IMR-90 (cell line): ENCODE measurements at regions not wholly inside any gene's neighbourhood (a gene's known extent, or its start where the extent isn't known, plus 50 kb on each side); places are given as distances from the start of the nearest gene placed in this dataset.

Experiments
- ATAC-seq: fragments of 200-7000 bp; cut with Tn5 transposase; 2 replicates; pipeline ENCODE4 v1.9.1; 2020; ENCODE audit warnings: low read depth, mild to moderate bottlenecking, moderate library complexity
- BruUV-seq: library from RNA; stranded (reverse); fragments of 400-500 nt; replicated peaks from 2 replicates; lab custom pipeline; 2021; lab: Mats Ljungman, UMichigan
- CTCF ChIA-PET: fragments of 300-600 bp; formaldehyde crosslinking; extraction: SDS; loops from one replicate; lab custom pipeline; 2021; ENCODE audit warnings: antibody characterized with exemption; lab: Yijun Ruan, JAX
- POLR2A ChIA-PET: fragments of 300-600 bp; sonication (Branson Sonifier 250); formaldehyde crosslinking; loops from one replicate; lab custom pipeline; 2022; ENCODE audit warnings: antibody characterized with exemption; ENCODE audit not compliant: unreplicated experiment; lab: Charles Lee
- DNase-seq: peaks from one replicate; pipeline ENCODE4 v3.0.0; 2013
- H2AFZ ChIP-seq: replicated peaks from 2 replicates; pipeline ENCODE3; 2013; ENCODE audit warnings: low read length, mild to moderate bottlenecking; ENCODE audit not compliant: poor library complexity
- H2AK5ac ChIP-seq: 2 replicates; pipeline ENCODE4 v1.6.1; 2013; ENCODE audit warnings: low read depth, low read length, inconsistent platforms
- H2AK9ac ChIP-seq: replicated peaks from 2 replicates; pipeline ENCODE3; 2013; ENCODE audit warnings: mild to moderate bottlenecking, low read depth, low read length, moderate library complexity; ENCODE audit not compliant: poor library complexity
- H2BK120ac ChIP-seq: 2 replicates; pipeline ENCODE4 v1.6.1; 2013; ENCODE audit warnings: low read depth, low read length, inconsistent platforms
- H2BK15ac ChIP-seq: 3 replicates; pipeline ENCODE4 v1.6.1; 2013; ENCODE audit warnings: low read depth, low read length, inconsistent platforms
- H2BK20ac ChIP-seq: 2 replicates; pipeline ENCODE4 v1.6.1; 2013; ENCODE audit warnings: low read depth, mild to moderate bottlenecking, inconsistent platforms, low read length, moderate library complexity
- H2BK5ac ChIP-seq: 2 replicates; pipeline ENCODE4 v1.6.1; 2013; ENCODE audit warnings: mild to moderate bottlenecking, low read depth, low read length, inconsistent platforms; ENCODE audit not compliant: poor library complexity, severe bottlenecking
- H3K14ac ChIP-seq: replicated peaks from 2 replicates; pipeline ENCODE4 v1.6.1; 2013; ENCODE audit warnings: low read depth, low read length, inconsistent platforms
- H3K18ac ChIP-seq: 2 replicates; pipeline ENCODE4 v1.6.1; 2013; ENCODE audit warnings: low read depth, low read length, control low read depth
- H3K23ac ChIP-seq: 2 replicates; pipeline ENCODE4 v1.6.1; 2013; ENCODE audit warnings: low read depth, low read length, inconsistent platforms
- H3K27ac ChIP-seq: 2 replicates; pipeline ENCODE4 v1.5.1; 2013; ENCODE audit warnings: mild to moderate bottlenecking, control low read depth, low read length; ENCODE audit not compliant: insufficient read depth
- H3K27me3 ChIP-seq: 2 replicates; pipeline ENCODE4 v1.6.1; 2013; ENCODE audit warnings: low read length; ENCODE audit not compliant: control insufficient read depth, insufficient read depth
- H3K36me3 ChIP-seq: 2 replicates; pipeline ENCODE4 v1.6.1; 2013; ENCODE audit warnings: low read length, mixed read lengths; ENCODE audit not compliant: control insufficient read depth, insufficient read depth
- H3K4ac ChIP-seq: 2 replicates; pipeline ENCODE4 v1.6.1; 2013; ENCODE audit warnings: low read depth, low read length, inconsistent platforms
- H3K4me1 ChIP-seq: 2 replicates; pipeline ENCODE4 v1.6.1; 2013; ENCODE audit warnings: low read length, mixed read lengths; ENCODE audit not compliant: control insufficient read depth, insufficient read depth
- H3K4me2 ChIP-seq: 2 replicates; pipeline ENCODE4 v1.6.1; 2013; ENCODE audit warnings: low read depth, mild to moderate bottlenecking, control low read depth, low read length, moderate library complexity
- H3K4me3 ChIP-seq: 2 replicates; pipeline ENCODE4 v1.5.1; 2013; ENCODE audit warnings: low read depth, mild to moderate bottlenecking, control low read depth, low read length, moderate library complexity; ENCODE audit not compliant: insufficient read depth
- H3K56ac ChIP-seq: 2 replicates; pipeline ENCODE4 v1.6.1; 2013; ENCODE audit warnings: low read length, inconsistent platforms; ENCODE audit not compliant: insufficient read depth; ENCODE audit errors: extremely low read depth
- H3K79me1 ChIP-seq, 2 experiments: 2 replicates each; pipeline ENCODE4 v1.6.1; 2013; ENCODE audit warnings: low read length in 2 of 2, inconsistent platforms in 1 of 2, low read depth in 1 of 2
- H3K9ac ChIP-seq: 2 replicates; pipeline ENCODE4 v1.6.1; 2013; ENCODE audit warnings: low read depth, low read length, control low read depth
- H3K9me1 ChIP-seq: 2 replicates; pipeline ENCODE4 v1.6.1; 2013; ENCODE audit warnings: low read length, inconsistent platforms; ENCODE audit not compliant: insufficient read depth
- H3K9me3 ChIP-seq: 2 replicates; pipeline ENCODE4 v1.6.1; 2013; ENCODE audit warnings: low read length; ENCODE audit not compliant: control insufficient read depth, insufficient read depth
- H4K20me1 ChIP-seq: 2 replicates; pipeline ENCODE4 v1.6.1; 2013; ENCODE audit warnings: low read length, inconsistent platforms; ENCODE audit not compliant: insufficient read depth
- H4K5ac ChIP-seq: 2 replicates; pipeline ENCODE4 v1.6.1; 2013; ENCODE audit warnings: mild to moderate bottlenecking, low read depth, low read length, control low read depth
- H4K8ac ChIP-seq, 2 experiments: 2 replicates each; pipeline ENCODE4 v1.6.1; 2013; ENCODE audit warnings: low read depth in 2 of 2, low read length in 2 of 2, control low read depth in 1 of 2, inconsistent platforms in 1 of 2
- H4K91ac ChIP-seq: 2 replicates; pipeline ENCODE4 v1.6.1; 2013; ENCODE audit warnings: low read depth, low read length, inconsistent platforms; ENCODE audit not compliant: insufficient read depth
- ELK1 ChIP-seq: fragments of 150-350 bp; IDR thresholded peaks from 2 replicates; pipeline ENCODE4 v1.6.1; 2016; ENCODE audit warnings: low read depth, mild to moderate bottlenecking, low read length, moderate library complexity, borderline replicate concordance
- MAFK ChIP-seq: IDR thresholded peaks from 2 replicates; pipeline ENCODE4 v1.6.1; 2012; ENCODE audit warnings: low read depth, low read length, improper control_type of control experiment
- NFE2L2 ChIP-seq: fragments of 150-350 bp; IDR thresholded peaks from 2 replicates; pipeline ENCODE4 v1.6.1; 2016; ENCODE audit warnings: low read depth, mild to moderate bottlenecking, low read length
- POLR2A ChIP-seq: IDR thresholded peaks from 2 replicates; pipeline ENCODE4 v1.6.1; 2012; ENCODE audit warnings: mild to moderate bottlenecking, low read depth, low read length
- RCOR1 ChIP-seq: IDR thresholded peaks from 2 replicates; pipeline ENCODE4 v1.6.1; 2012; ENCODE audit warnings: mild to moderate bottlenecking, low read length, improper control_type of control experiment; ENCODE audit not compliant: insufficient replicate concordance
- WGBS, 2 experiments: methylation state at CpG; one replicate each; pipeline versions ENCODE4 v1.1.5 to v1.1.7; 2013; ENCODE audit warnings: missing lambda C conversion rate in 2 of 2; ENCODE audit not compliant: insufficient read length in 1 of 2; ENCODE audit errors: extremely low coverage in 2 of 2; 5-methylcytosine and 5-hydroxymethylcytosine counted together
- dilution Hi-C: fragments of 300-500 bp; cut with HindIII; formaldehyde crosslinking; loops from one replicate; pipeline ENCODE4 v1.14.3; 2018; ENCODE audit warnings: low sequenced_read_pairs; ENCODE audit not compliant: unreplicated experiment
- in situ Hi-C: fragments of 300-500 bp; cut with MboI; formaldehyde crosslinking; loops from 3 replicates; pipeline ENCODE4 v1.14.3; 2019; ENCODE audit warnings: low sequenced_read_pairs, inconsistent platforms, mixed read lengths
- intact Hi-C: fragments of 100-400 bp; cut with micrococcal nuclease; formaldehyde crosslinking; loops from 2 replicates; pipeline ENCODE4 v1.10.0; 2022

GRCh38 chr12:42886160-42886559 is 296.6 kb upstream of the PRICKLE1 start:
- ATAC-seq = no peak
- H3K27ac ChIP-seq = no peak overlapping the region
- no peak overlapping the region for H2BK5ac ChIP-seq
- H3K56ac ChIP-seq = no peak overlapping the region
- no peak overlapping the region for H2BK15ac ChIP-seq
- no peak overlapping the region for H2AK9ac ChIP-seq
- no peaks in the 10 kb centered on the region for H3K79me1 ChIP-seq
- no peak overlapping the region for H3K4me3 ChIP-seq
- H2AFZ ChIP-seq = no peak overlapping the region
- no peaks in the 10 kb centered on the region for H4K20me1 ChIP-seq
- CTCF ChIA-PET = interaction anchor here (0.6 kb wide), 1 partner anchor 539 kb away, joined by 4 read pairs; no protein-coding TSS in a partner anchor
- no peak overlapping the region for H4K8ac ChIP-seq
- no peaks in the 10 kb centered on the region for H3K27me3 ChIP-seq
- H3K4me1 ChIP-seq = peaks cover 2% of the 10 kb centered on the region; the same call in 1 of the 2 replicates
- H3K14ac ChIP-seq = no peak overlapping the region
- in situ Hi-C loops = no loop called here
- no peaks in the 10 kb centered on the region for H3K9me3 ChIP-seq
- no peak overlapping the region for H3K9ac ChIP-seq
- BruUV-seq = no TSS peak
- no peak overlapping the region for H4K5ac ChIP-seq
- 17% methylated on average over 1 of the region's 3 CpGs; no CpG with 5 or more reads in 1 of the 2 experiments for WGBS, 2 experiments
- no peak for TF ChIP-seq NFE2L2
- TF ChIP-seq RCOR1 = no peak
- no peak for TF ChIP-seq POLR2A
- TF ChIP-seq ELK1 = no peak
- TF ChIP-seq MAFK = no peak
- H3K23ac ChIP-seq = no peak overlapping the region
- H2BK120ac ChIP-seq = no peak overlapping the region
- POLR2A ChIA-PET = no interaction called here
- H2BK20ac ChIP-seq = no peak overlapping the region
- H4K91ac ChIP-seq = no peak overlapping the region
- no peak overlapping the region for H3K4me2 ChIP-seq
- H3K9me1 ChIP-seq = peaks cover 2% of the 10 kb centered on the region; the same call in 1 of the 2 replicates
- H3K36me3 ChIP-seq = no peaks in the 10 kb centered on the region
- intact Hi-C loops = no loop called here
- H3K4ac ChIP-seq = no peak overlapping the region
- dilution Hi-C loops = no loop called here
- DNase-seq = no peak
- no peak overlapping the region for H3K18ac ChIP-seq
- no peak overlapping the region for H2AK5ac ChIP-seq
